LNCAP (cell line): ENCODE measurements at regions not wholly inside any gene's neighbourhood (a gene's known extent, or its start where the extent isn't known, plus 50 kb on each side); places are given as distances from the start of the nearest gene placed in this dataset.

Experiments
- CTCF ChIP-seq: fragments of 450-650 bp; IDR thresholded peaks from 2 replicates; pipeline ENCODE4 v1.5.1; 2017; ENCODE audit warnings: mild to moderate bottlenecking

GRCh38 chr17:70661342-70662222 is 492.2 kb downstream of the KCNJ2 start:
- no peak for TF ChIP-seq CTCF

- TF ChIP-seq CTCF = no peak
Measured at GRCh38 chr17:70668276-70668937, 499.1 kb downstream of the KCNJ2 start.

DNA sequence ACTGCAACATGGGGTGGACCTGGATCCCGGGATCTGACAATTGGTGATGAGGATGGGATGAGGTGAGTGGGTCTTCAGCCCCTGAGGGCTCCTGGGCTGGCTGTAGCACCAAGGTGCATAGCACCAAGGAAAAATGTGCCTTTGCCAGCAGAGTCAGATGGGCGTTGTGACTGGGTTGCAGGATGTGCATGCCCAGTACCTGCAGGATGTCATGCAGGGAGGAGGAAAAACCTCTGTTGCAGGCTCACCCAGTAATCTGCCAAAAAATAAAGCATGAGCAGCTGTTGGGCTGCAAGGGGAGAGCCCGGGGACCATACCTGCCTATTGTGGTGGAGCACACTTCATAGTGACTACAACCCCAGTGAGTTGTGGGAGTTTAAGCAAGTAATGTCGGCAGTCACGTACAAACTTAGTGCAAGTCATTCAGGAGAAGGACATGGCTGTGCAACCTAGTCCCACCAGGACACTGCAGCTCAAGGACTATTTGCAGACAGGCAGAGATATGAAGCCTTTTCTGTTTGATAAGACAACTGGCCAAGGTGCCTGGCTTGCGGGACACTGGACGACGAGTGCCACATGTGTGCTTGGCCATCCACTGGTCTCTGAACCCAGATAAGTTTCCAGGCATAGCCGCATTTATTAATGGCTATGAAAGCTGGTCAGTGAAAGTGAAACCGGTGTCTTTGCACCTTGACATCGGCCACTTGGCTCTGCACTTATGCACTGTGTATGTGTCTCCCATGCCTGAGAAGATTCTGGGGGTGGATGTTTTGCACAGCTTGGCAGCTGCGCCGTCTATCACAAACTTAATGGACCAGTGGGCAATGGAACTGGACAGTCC is 499.8 kb downstream of the KCNJ2 start:
- TF ChIP-seq CTCF = no peak

GRCh38 chr17:70674061-70674460 is 504.7 kb downstream of the KCNJ2 start:
- TF ChIP-seq CTCF = no peak

GRCh38 chr17:70675070-70675590 is 505.8 kb downstream of the KCNJ2 start:
- no peak for TF ChIP-seq CTCF

DNA sequence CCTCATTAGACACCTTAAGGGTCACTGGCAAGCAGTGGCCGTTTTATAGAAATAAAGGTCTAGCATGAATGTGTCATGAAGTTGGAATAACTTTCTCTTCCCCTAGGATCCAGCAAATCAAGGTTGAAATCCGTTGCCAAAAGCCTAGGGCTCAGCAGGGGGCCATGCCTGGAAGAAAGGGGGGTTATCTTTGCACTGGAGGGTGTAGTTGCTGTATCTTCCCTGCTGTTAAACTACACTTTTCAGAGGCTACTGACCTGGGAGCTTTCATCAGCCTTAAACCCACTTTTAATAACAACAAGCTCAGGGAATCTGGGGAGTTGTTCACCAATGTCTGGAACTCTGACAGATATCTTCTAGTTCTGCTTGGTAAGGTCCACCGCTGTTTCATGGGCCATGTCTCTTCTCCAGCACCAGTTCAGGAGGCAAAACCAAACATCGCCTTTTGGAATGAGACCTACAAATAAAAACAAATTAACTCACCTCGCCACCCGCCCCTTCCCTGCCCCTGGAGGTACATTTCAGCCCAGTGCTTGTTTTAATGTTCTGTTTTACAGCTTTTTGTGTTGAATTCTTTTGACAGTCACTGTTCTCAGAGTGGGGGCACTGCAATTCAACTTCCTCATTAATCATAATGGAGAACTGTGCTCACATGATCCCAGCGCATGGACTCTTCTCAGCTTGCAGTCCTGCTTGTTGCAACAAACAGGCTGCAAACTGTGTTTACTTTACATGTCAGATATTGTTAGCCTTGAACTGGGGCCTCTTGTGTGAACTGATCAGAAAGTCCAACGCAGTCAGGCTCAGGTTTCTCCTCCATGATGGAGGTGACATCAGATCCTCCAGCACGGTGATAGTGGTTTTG is 508.7 kb downstream of the KCNJ2 start:
- no peak for TF ChIP-seq CTCF
